Prostate gland (tissue), 2 donors: ENCODE measurements at regions not wholly inside any gene's neighbourhood (a gene's known extent, or its start where the extent isn't known, plus 50 kb on each side); places are given as distances from the start of the nearest gene placed in this dataset.

Source experiments
- POLR2A ChIP-seq: fragments of 450-650 bp; IDR thresholded peaks from one replicate; pipeline ENCODE4 v1.6.1; 2016; ENCODE audit warnings: antibody characterized with exemption, mild to moderate bottlenecking
- POLR2AphosphoS5 ChIP-seq: sonication (generic); formaldehyde crosslinking; IDR thresholded peaks from one replicate; pipeline ENCODE4 v1.6.1; 2017; ENCODE audit warnings: antibody characterized with exemption
- TF ChIP-seq, protein P1 (sequence below), 4 experiments: fragments of 200-600 bp in 2 of 4; fragments of 450-650 bp in 2 of 4; sonication (generic) in 2 of 4; IDR thresholded peaks; 1 replicate in 3 of 4; 2 replicates in 1 of 4; pipeline ENCODE4 v1.5.1; 2016 to 2019; ENCODE audit warnings: antibody characterized with exemption in 4 of 4, mild to moderate bottlenecking in 2 of 4, moderate library complexity in 2 of 4

- TF ChIP-seq, protein P1, sequence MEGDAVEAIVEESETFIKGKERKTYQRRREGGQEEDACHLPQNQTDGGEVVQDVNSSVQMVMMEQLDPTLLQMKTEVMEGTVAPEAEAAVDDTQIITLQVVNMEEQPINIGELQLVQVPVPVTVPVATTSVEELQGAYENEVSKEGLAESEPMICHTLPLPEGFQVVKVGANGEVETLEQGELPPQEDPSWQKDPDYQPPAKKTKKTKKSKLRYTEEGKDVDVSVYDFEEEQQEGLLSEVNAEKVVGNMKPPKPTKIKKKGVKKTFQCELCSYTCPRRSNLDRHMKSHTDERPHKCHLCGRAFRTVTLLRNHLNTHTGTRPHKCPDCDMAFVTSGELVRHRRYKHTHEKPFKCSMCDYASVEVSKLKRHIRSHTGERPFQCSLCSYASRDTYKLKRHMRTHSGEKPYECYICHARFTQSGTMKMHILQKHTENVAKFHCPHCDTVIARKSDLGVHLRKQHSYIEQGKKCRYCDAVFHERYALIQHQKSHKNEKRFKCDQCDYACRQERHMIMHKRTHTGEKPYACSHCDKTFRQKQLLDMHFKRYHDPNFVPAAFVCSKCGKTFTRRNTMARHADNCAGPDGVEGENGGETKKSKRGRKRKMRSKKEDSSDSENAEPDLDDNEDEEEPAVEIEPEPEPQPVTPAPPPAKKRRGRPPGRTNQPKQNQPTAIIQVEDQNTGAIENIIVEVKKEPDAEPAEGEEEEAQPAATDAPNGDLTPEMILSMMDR (IDR thresholded peaks at IDR 0.05): no peak
- TF ChIP-seq POLR2A: no peak
- no peak for TF ChIP-seq POLR2AphosphoS5
These were observed 124.3 kb downstream of the CENPW start for GRCh38 chr6:126464245-126464644.
